EH (cell line): ENCODE measurements at regions not wholly inside any gene's neighbourhood (a gene's known extent, or its start where the extent isn't known, plus 50 kb on each side); places are given as distances from the start of the nearest gene placed in this dataset.

Experiments
- DNase-seq: peaks from one replicate; pipeline ENCODE4 v3.0.0-alpha.2; 2015; ENCODE audit warnings: low read depth

GRCh38 chr16:9412915-9413264 lies 321.4 kb downstream of the HAPSTR1 start:
- DNase-seq, result no peak

DNA sequence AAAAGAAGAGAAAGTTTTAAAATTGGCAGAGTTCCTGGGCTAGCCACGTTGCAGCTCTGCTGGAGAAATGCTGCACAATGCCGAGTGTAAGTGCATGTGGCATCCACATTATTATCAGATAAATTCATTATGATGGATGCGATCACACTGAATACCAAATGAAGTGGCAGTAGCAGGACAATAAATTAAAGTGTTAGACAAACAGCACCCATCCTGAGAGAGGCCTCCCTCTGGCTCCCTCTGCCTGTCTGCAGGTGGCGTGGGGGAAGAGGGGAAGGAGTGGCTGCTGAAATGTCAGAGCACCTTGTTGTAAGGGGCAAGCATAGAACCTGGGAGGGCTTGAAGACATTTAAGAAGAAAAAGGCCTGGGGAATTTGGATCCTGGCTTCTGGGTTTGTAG lies 324.1 kb downstream of the HAPSTR1 start:
- no peak for DNase-seq

GRCh38 chr16:9417898-9418297 lies 326.5 kb downstream of the HAPSTR1 start:
- DNase-seq, result no peak

GRCh38 chr16:9419161-9419560 lies 327.7 kb downstream of the HAPSTR1 start:
- no peak for DNase-seq

- no peak for DNase-seq
Measured at GRCh38 chr16:9422762-9423513, 331.5 kb downstream of the HAPSTR1 start.

- no peak for DNase-seq
Measured at GRCh38 chr16:9425236-9425635, 333.8 kb downstream of the HAPSTR1 start.

- DNase-seq, result no peak
Measured at GRCh38 chr16:9428355-9429005, 337.0 kb downstream of the HAPSTR1 start.

GRCh38 chr16:9429646-9430330 lies 338.3 kb downstream of the HAPSTR1 start:
- DNase-seq, result no peak

DNA sequence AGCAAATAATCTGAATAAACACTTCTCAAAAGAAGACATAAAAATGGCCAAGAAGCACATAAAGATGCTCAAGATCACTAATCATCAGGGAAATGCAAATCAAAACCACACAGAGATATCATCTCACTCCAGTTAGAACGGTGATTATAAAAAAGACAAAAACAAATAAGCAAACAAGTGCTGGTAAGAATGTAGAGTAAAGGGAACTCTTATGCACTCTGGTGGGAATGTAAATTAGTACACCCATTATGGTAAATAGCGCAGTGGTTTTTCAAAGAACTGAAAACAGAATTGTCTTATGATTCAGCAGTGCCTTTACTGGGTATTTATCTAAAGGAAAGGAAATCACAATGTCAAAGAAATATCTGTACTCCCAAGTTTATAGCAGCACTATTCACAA lies 343.2 kb downstream of the HAPSTR1 start:
- no peak for DNase-seq

DNA sequence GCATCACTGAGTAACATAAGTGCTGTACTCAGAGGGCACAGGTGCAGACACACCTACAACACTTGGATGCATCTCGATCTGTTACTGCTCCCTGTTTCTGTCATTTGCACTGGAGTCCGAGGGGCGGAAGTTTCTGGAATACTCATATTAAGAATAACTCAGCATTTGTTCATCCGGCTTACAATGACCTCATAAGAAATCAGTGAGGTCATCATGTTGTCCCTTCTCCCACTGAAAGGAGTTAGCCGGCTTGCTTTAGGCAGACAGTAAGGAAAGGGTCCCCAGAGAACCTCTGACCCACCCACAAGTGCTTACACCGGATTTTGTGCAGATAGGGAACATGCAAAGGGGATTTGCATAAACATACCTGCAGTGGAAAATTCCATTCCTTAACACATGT lies 344.7 kb downstream of the HAPSTR1 start:
- DNase-seq, result no peak

GRCh38 chr16:9437115-9437514 lies 345.7 kb downstream of the HAPSTR1 start:
- no peak for DNase-seq

GRCh38 chr16:9438991-9439390 lies 347.5 kb downstream of the HAPSTR1 start:
- DNase-seq, result no peak

GRCh38 chr16:9441012-9441411 lies 349.6 kb downstream of the HAPSTR1 start:
- no peak for DNase-seq

DNA sequence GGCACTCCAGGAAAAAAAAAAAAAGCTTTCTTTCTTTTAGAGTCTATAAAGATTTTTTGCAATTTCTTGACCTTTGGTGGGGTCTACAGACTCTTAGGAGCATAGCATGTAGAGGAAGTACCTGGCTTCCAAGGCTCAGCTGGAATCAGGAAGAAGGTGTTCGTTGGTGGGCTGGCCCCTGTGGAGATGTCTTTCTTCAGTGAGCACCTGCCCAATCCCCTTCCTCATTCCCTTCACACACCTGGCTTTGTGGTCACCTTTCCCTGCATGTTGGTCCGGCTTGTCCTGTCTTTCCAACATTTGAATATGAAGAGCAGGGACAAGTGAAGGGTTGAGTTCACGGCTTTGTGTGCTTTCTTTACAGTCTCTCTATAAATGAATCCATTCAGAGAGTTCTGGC lies 352.4 kb downstream of the HAPSTR1 start:
- no peak for DNase-seq

GRCh38 chr16:9446471-9447194 lies 355.2 kb downstream of the HAPSTR1 start:
- DNase-seq, result no peak

GRCh38 chr16:9447195-9447551 lies 355.7 kb downstream of the HAPSTR1 start:
- no peak for DNase-seq

DNA sequence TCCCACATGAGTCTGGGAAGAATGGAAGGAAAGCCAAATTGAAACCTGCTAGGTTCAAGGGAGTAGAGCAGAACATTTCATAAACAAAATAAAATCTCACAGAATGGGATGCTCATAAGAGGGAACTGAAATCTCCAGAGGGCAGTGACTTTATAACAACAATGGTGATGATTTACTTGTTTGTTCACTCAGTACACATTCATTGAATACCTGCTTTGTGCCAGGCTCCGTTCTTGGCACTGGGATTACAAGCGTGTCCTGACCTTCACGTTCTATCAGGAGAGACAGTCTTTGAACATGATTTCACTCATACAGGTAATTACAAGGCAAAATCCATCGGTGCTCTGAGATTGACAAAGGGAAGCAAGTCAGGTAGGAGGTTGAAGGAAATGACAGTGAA lies 356.3 kb downstream of the HAPSTR1 start:
- DNase-seq, result no peak

DNA sequence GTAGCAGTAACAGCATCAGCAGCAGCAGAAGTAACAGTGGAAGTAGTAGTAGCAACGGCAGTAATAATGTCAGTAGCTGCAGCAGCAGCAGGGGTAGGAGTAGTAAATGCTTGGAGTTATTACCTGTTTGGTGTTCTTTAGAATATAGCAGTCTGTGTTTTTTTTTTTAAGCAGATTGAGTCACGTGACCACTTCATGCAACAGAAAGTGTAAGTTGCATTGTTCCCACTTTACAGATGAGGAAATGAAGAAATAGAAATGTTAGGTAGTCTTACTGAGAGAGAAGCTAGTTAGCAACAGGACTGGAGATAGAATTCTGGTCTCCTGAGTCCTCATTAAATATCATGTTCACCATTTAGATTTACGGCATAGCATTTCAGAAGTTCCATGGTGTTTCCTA lies 358.2 kb downstream of the HAPSTR1 start:
- no peak for DNase-seq

GRCh38 chr16:9457215-9457614 lies 365.8 kb downstream of the HAPSTR1 start:
- DNase-seq, result no peak

- no peak for DNase-seq
Measured at GRCh38 chr16:9458816-9459215, 367.4 kb downstream of the HAPSTR1 start.

- no peak for DNase-seq
Measured at GRCh38 chr16:9462984-9463383, 371.5 kb downstream of the HAPSTR1 start.

DNA sequence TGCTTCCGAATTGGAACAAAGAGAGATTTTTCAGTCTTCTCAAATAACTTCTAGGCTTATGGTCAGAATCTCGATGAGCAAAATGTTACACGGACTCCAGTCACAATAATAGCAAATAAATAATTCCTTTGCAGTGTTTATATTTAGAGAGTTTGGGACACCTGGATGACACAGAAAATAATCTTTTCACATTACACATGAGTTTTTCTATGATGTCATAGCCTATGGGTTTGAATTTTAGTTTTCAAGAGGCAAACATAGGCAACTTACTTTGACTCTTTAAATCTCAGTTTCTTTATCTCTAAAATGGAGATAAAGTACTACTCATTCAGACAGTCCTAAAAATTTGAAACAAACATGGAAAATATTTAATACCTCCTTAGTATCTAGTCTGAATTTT lies 372.0 kb downstream of the HAPSTR1 start:
- DNase-seq, result no peak

DNA sequence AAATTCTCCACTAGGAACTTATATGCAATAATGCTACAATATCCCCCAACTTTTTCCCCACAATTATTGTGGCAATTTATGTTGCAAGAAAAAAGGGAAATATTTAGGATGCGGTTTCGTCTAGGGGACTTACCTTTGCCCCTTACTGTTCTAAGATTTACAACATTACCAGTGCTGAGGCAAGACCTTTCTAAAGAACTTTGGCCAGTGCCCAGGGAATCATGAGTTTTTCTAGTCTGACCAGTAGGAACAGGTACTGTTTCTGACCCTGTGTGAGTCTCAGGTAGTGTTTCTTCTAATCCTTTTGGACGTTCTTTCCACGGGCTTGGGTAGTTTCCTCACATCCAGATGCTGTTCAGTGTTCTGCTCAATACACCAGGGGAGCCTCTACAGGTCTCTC lies 373.7 kb downstream of the HAPSTR1 start:
- DNase-seq, result no peak
